Heart left ventricle (tissue), 13 donors: ENCODE measurements at regions not wholly inside any gene's neighbourhood (a gene's known extent, or its start where the extent isn't known, plus 50 kb on each side); places are given as distances from the start of the nearest gene placed in this dataset.

Experiments
- POLR2A ChIP-seq, 2 donors: fragments of 450-650 bp; IDR thresholded peaks; one replicate each; pipeline ENCODE4 v1.6.1; 2017; ENCODE audit warnings: antibody characterized with exemption in 2 of 2, mild to moderate bottlenecking in 2 of 2, moderate library complexity in 2 of 2
- TF ChIP-seq, protein P1 (sequence below), 12 donors: fragments of 200-600 bp; sonication (generic) in 4 of 12; IDR thresholded peaks; one replicate each; pipeline versions ENCODE4 v1.5.0 to v1.8.0; 2018 to 2022; ENCODE audit warnings: antibody characterized with exemption in 12 of 12, mild to moderate bottlenecking in 5 of 12
- donor health status: ischemic (EF 13 %, LVEDD 7.1; RV severe dilation, severe dysfunction).
- donor health status: DM: no; HTN: yes; CAD: no.
- donor health status: DM: no; HTN: no; CAD: no.
- donor health status: ischemic (EF 25% LVEDD 6.9; RV normal size, moderate dysfunction).
- donor health status: ischemic (EF 25% LVEDD 5.7; RV mildly dilated, moderate dysfunction).
- donor health status: ischemic (EF 35%, LVEDD 5.7; RV mildly dilated, moderate dysfunction).
- donor health status: nonischemic (EF 11% LVEDD 7.7; RV severe dilation, severe dysfunction).
- donor health status: DM: yes; HTN: yes; CAD: no.
- donor health status: PGD.
- donor health status: ischemic (EF 29% LVEDD 5.4; RV normal size, mild dysfunction).
- donor health status: nonischemic (EF 23%, LVEDD 6.1; RV moderate dilation, normal function).

DNA sequence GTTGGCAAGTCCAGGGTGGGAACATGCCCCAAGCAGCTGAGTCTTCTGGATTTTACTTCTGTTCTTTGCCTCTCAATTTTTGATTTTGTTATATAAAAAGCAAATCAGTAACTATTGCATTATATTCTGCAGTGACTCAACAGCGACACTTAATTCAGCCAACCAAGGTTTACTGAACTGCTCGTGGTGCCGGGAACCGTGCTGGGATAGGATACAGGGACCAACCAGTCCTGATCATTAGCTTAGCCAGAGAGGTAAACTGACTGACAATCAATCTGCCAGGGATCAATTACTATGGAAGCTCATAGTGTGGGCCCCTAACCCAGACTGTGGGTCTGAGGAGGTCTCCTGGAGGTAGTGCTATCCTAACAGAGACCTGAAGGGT, 68.4 kb upstream of the ZNF281 start:
- TF ChIP-seq POLR2A (IDR thresholded peaks at IDR 0.05): no peak
- TF ChIP-seq, protein P1, sequence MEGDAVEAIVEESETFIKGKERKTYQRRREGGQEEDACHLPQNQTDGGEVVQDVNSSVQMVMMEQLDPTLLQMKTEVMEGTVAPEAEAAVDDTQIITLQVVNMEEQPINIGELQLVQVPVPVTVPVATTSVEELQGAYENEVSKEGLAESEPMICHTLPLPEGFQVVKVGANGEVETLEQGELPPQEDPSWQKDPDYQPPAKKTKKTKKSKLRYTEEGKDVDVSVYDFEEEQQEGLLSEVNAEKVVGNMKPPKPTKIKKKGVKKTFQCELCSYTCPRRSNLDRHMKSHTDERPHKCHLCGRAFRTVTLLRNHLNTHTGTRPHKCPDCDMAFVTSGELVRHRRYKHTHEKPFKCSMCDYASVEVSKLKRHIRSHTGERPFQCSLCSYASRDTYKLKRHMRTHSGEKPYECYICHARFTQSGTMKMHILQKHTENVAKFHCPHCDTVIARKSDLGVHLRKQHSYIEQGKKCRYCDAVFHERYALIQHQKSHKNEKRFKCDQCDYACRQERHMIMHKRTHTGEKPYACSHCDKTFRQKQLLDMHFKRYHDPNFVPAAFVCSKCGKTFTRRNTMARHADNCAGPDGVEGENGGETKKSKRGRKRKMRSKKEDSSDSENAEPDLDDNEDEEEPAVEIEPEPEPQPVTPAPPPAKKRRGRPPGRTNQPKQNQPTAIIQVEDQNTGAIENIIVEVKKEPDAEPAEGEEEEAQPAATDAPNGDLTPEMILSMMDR (IDR thresholded peaks at IDR 0.05): no peak
